Skeletal muscle satellite cell (primary cell): ENCODE measurements at regions not wholly inside any gene's neighbourhood (a gene's known extent, or its start where the extent isn't known, plus 50 kb on each side); places are given as distances from the start of the nearest gene placed in this dataset.

Source experiments
- H3K27me3 ChIP-seq: 2 replicates; pipeline ENCODE4 v1.7.0; 2013; ENCODE audit warnings: low read length; ENCODE audit not compliant: control insufficient read depth, insufficient read depth
- H3K36me3 ChIP-seq: 2 replicates; pipeline ENCODE4 v1.7.0; 2013; ENCODE audit warnings: mild to moderate bottlenecking, control low read depth, low read length; ENCODE audit not compliant: insufficient read depth
- H3K4me1 ChIP-seq: 2 replicates; pipeline ENCODE4 v1.7.0; 2013; ENCODE audit warnings: low read length; ENCODE audit not compliant: control insufficient read depth, insufficient read depth
- H3K4me2 ChIP-seq: 2 replicates; pipeline ENCODE4 v1.7.0; 2013; ENCODE audit warnings: mild to moderate bottlenecking, low read length
- H3K4me3 ChIP-seq: 2 replicates; pipeline ENCODE4 v1.7.0; 2013; ENCODE audit warnings: low read length
- H3K9ac ChIP-seq: 2 replicates; pipeline ENCODE4 v1.7.0; 2013; ENCODE audit warnings: mild to moderate bottlenecking, low read depth, low read length, moderate library complexity
- H3K9me3 ChIP-seq: replicated peaks from 2 replicates; pipeline ENCODE4 v1.7.0; 2013; ENCODE audit warnings: mild to moderate bottlenecking, control low read depth, low read length

- Histone ChIP-seq H3K36me3 (no peaks in the 10 kb centered on the region), H3K27me3 (peaks cover 6% of the 10 kb centered on the region), H3K9ac (no peak overlapping the region), H3K4me3 (no peak overlapping the region), H3K4me2 (no peak overlapping the region), H3K4me1 (no peaks in the 10 kb centered on the region), H3K9me3 (no peaks in the 10 kb centered on the region)
These were observed 95.5 kb upstream of the PUM3 start for GRCh38 chr9:2939368-2939767.

GRCh38 chr9:2936221-2936620, 92.3 kb upstream of the PUM3 start:
- Histone ChIP-seq H3K9me3 (no peaks in the 10 kb centered on the region), H3K36me3 (no peaks in the 10 kb centered on the region), H3K27me3 (peaks cover 8% of the 10 kb centered on the region), H3K4me1 (no peaks in the 10 kb centered on the region), H3K4me3 (no peak overlapping the region), H3K9ac (no peak overlapping the region), H3K4me2 (no peak overlapping the region)

GRCh38 chr9:2934883-2935282, 91.0 kb upstream of the PUM3 start:
- Histone ChIP-seq H3K4me1 (no peaks in the 10 kb centered on the region), H3K4me3 (no peak overlapping the region), H3K36me3 (no peaks in the 10 kb centered on the region), H3K4me2 (no peak overlapping the region), H3K27me3 (peaks cover 12% of the 10 kb centered on the region), H3K9me3 (no peaks in the 10 kb centered on the region), H3K9ac (no peak overlapping the region)

- Histone ChIP-seq H3K4me2 (no peak overlapping the region), H3K4me3 (no peak overlapping the region), H3K9ac (no peak overlapping the region), H3K27me3 (peaks cover 7% of the 10 kb centered on the region), H3K4me1 (no peaks in the 10 kb centered on the region), H3K36me3 (no peaks in the 10 kb centered on the region), H3K9me3 (no peaks in the 10 kb centered on the region)
These were observed 90.4 kb upstream of the PUM3 start for GRCh38 chr9:2934241-2934650.

GRCh38 chr9:2933165-2934095, 89.5 kb upstream of the PUM3 start:
- no peak overlapping the region for H3K4me2 ChIP-seq
- H3K36me3 ChIP-seq = no peaks in the 10 kb centered on the region
- peaks cover 5% of the 10 kb centered on the region for H3K27me3 ChIP-seq
- H3K4me3 ChIP-seq = no peak overlapping the region
- no peaks in the 10 kb centered on the region for H3K9me3 ChIP-seq
- no peaks in the 10 kb centered on the region for H3K4me1 ChIP-seq
- no peak overlapping the region for H3K9ac ChIP-seq

- Histone ChIP-seq H3K4me2 (no peak overlapping the region), H3K27me3 (peaks cover 5% of the 10 kb centered on the region), H3K36me3 (no peaks in the 10 kb centered on the region), H3K9ac (no peak overlapping the region), H3K9me3 (no peaks in the 10 kb centered on the region), H3K4me1 (no peaks in the 10 kb centered on the region), H3K4me3 (no peak overlapping the region)
These were observed 84.5 kb upstream of the PUM3 start for GRCh38 chr9:2928411-2928810.

GRCh38 chr9:2925016-2925415, 81.1 kb upstream of the PUM3 start:
- Histone ChIP-seq H3K4me1 (peaks cover under 1% of the 10 kb centered on the region), H3K36me3 (no peaks in the 10 kb centered on the region), H3K4me3 (no peak overlapping the region), H3K9me3 (no peaks in the 10 kb centered on the region), H3K4me2 (no peak overlapping the region), H3K27me3 (peaks cover 5% of the 10 kb centered on the region), H3K9ac (no peak overlapping the region)

- Histone ChIP-seq H3K27me3 (peaks cover 5% of the 10 kb centered on the region), H3K36me3 (no peaks in the 10 kb centered on the region), H3K4me2 (no peak overlapping the region), H3K9me3 (no peaks in the 10 kb centered on the region), H3K4me1 (peaks cover 6% of the 10 kb centered on the region), H3K4me3 (no peak overlapping the region), H3K9ac (no peak overlapping the region)
These were observed 80.5 kb upstream of the PUM3 start for GRCh38 chr9:2924380-2924768.

- Histone ChIP-seq H3K9ac (no peak overlapping the region), H3K4me1 (peaks cover 6% of the 10 kb centered on the region), H3K36me3 (no peaks in the 10 kb centered on the region), H3K4me2 (no peak overlapping the region), H3K27me3 (peaks cover 5% of the 10 kb centered on the region), H3K4me3 (no peak overlapping the region), H3K9me3 (no peaks in the 10 kb centered on the region)
These were observed 80.0 kb upstream of the PUM3 start for GRCh38 chr9:2923766-2924379.

- Histone ChIP-seq H3K36me3 (no peaks in the 10 kb centered on the region), H3K9ac (no peak overlapping the region), H3K9me3 (no peaks in the 10 kb centered on the region), H3K4me2 (no peak overlapping the region), H3K27me3 (peaks cover 5% of the 10 kb centered on the region), H3K4me3 (no peak overlapping the region), H3K4me1 (peaks cover 6% of the 10 kb centered on the region)
These were observed 75.5 kb upstream of the PUM3 start for GRCh38 chr9:2919347-2919746.

- H3K27me3 ChIP-seq = no peaks in the 10 kb centered on the region
- no peak overlapping the region for H3K4me2 ChIP-seq
- H3K9me3 ChIP-seq = no peaks in the 10 kb centered on the region
- H3K36me3 ChIP-seq = no peaks in the 10 kb centered on the region
- H3K9ac ChIP-seq = no peak overlapping the region
- H3K4me1 ChIP-seq = peaks cover 6% of the 10 kb centered on the region
- H3K4me3 ChIP-seq = no peak overlapping the region
These were observed 72.6 kb upstream of the PUM3 start for GRCh38 chr9:2916382-2916985.
